ENCODE measurements at regions not wholly inside any gene's neighbourhood (a gene's known extent, or its start where the extent isn't known, plus 50 kb on each side); places are given as distances from the start of the nearest gene placed in this dataset.

DNA sequence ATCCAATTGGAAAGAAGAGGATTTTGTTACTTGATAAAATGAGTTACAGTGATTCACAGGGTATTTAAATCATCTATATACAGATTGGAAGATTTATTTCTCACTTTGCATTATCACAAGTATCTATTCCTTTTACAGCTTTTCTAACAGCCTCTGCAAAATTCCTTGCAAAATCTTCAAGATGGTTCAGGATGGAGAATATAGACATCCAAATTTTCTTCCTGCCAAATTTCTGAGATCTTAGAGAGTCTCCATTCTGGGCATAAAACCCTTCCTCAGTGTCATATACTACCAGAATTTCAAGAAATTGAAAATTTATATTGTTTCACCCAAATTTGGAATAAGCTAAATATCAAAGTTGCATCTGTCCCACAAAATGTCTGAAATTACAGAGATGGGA is 259.1 kb upstream of the FAM174A start:
- TF ChIP-seq POLR2AphosphoS5 (IDR thresholded peaks at IDR 0.05; ENCODE audit: low read depth, low read length), result no peak
- TF ChIP-seq POLR2A (IDR thresholded peaks at IDR 0.05; ENCODE audit: low read depth, low read length), result no peak
